ENCODE measurements at regions not wholly inside any gene's neighbourhood (a gene's known extent, or its start where the extent isn't known, plus 50 kb on each side); places are given as distances from the start of the nearest gene placed in this dataset.
"Not testable (repeated sequence)": the region's sequence is repeated elsewhere in the genome, so short reads cannot be mapped to it uniquely, and the experiment has no call there.

- no peak for DNase-seq
Observed at GRCh38 chr2:122341007-122341406, 585.6 kb downstream of the TSN start.

GRCh38 chr2:122352151-122352550, 596.7 kb downstream of the TSN start:
- DNase-seq: not testable (repeated sequence)

- DNase-seq: no peak
Observed at GRCh38 chr2:122357998-122358397, 602.5 kb downstream of the TSN start.

GRCh38 chr2:122358729-122359128, 603.3 kb downstream of the TSN start:
- DNase-seq: no peak

- no peak for DNase-seq
Observed at GRCh38 chr2:122363885-122364284, 608.4 kb downstream of the TSN start.

GRCh38 chr2:122366427-122366826, 611.0 kb downstream of the TSN start:
- no peak for DNase-seq

GRCh38 chr2:122366969-122367645, 611.7 kb downstream of the TSN start:
- no peak for DNase-seq

- no peak for DNase-seq
Observed at GRCh38 chr2:122367646-122368010, 612.2 kb downstream of the TSN start.

- no peak for DNase-seq
Observed at GRCh38 chr2:122368576-122369243, 613.3 kb downstream of the TSN start.

- DNase-seq: no peak
Observed at GRCh38 chr2:122378521-122378920, 623.1 kb downstream of the TSN start.

- no peak for DNase-seq
Observed at GRCh38 chr2:122384768-122385333, 629.4 kb downstream of the TSN start.

- DNase-seq: no peak
Observed at GRCh38 chr2:122388208-122388607, 632.8 kb downstream of the TSN start.

GRCh38 chr2:122389694-122390093, 634.2 kb downstream of the TSN start:
- no peak for DNase-seq

GRCh38 chr2:122390406-122390805, 635.0 kb downstream of the TSN start:
- DNase-seq: no peak

- DNase-seq: no peak
Observed at GRCh38 chr2:122391726-122392125, 636.3 kb downstream of the TSN start.

GRCh38 chr2:122395687-122396086, 640.2 kb downstream of the TSN start:
- DNase-seq: no peak

- no peak for DNase-seq
Observed at GRCh38 chr2:122411231-122411630, 655.8 kb downstream of the TSN start.

- no peak for DNase-seq
Observed at GRCh38 chr2:122412360-122412759, 656.9 kb downstream of the TSN start.

GRCh38 chr2:122414902-122415301, 659.5 kb downstream of the TSN start:
- DNase-seq: no peak

- no peak for DNase-seq
Observed at GRCh38 chr2:122417114-122417513, 661.7 kb downstream of the TSN start.

- no peak for DNase-seq
Observed at GRCh38 chr2:122421775-122422174, 666.3 kb downstream of the TSN start.

- DNase-seq: no peak
Observed at GRCh38 chr2:122422384-122422991, 667.0 kb downstream of the TSN start.

- no peak for DNase-seq
Observed at GRCh38 chr2:122423934-122424333, 668.5 kb downstream of the TSN start.

- DNase-seq: no peak
Observed at GRCh38 chr2:122433123-122433754, 677.8 kb downstream of the TSN start.

All from AML-193 (cell line).